ENCODE measurements at regions not wholly inside any gene's neighbourhood (a gene's known extent, or its start where the extent isn't known, plus 50 kb on each side); places are given as distances from the start of the nearest gene placed in this dataset.

DNA sequence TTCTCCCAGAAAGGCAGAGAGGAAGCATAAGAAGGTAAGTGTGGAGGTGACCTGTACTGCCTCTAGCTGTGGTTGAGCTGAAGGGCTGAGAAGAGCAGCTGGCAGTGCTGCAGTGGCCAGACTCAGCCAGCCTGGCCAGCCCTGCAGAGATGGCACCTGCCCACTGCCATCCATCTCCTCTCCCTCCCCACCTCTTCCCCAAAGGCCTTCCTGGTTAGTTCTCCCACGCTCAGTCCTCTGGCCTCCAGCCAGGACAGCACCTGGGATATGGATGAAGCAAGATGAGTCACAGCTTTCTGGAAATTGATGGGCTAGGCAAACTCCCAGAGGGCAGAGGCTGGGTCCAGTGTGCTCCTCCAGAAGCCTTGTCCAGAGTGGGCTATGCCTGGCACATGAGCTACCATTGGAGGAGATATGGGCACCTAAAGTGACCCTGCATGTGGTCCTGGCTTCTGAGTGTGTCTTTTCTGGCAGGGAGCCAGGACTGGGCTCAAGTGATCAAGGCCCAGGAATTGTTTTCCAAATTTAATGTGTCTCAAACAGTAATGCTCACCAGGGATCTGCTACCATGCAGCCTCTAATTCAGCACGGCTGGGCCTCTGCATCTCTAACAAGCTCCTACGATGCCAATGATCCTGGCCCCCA, 81.0 kb upstream of the CACUL1 start:
- TF ChIP-seq, protein P1, sequence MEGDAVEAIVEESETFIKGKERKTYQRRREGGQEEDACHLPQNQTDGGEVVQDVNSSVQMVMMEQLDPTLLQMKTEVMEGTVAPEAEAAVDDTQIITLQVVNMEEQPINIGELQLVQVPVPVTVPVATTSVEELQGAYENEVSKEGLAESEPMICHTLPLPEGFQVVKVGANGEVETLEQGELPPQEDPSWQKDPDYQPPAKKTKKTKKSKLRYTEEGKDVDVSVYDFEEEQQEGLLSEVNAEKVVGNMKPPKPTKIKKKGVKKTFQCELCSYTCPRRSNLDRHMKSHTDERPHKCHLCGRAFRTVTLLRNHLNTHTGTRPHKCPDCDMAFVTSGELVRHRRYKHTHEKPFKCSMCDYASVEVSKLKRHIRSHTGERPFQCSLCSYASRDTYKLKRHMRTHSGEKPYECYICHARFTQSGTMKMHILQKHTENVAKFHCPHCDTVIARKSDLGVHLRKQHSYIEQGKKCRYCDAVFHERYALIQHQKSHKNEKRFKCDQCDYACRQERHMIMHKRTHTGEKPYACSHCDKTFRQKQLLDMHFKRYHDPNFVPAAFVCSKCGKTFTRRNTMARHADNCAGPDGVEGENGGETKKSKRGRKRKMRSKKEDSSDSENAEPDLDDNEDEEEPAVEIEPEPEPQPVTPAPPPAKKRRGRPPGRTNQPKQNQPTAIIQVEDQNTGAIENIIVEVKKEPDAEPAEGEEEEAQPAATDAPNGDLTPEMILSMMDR (IDR thresholded peaks at IDR 0.05; ENCODE audit: low read length): no peak
- TF ChIP-seq EZH2 (optimal IDR thresholded peaks at IDR 0.05; ENCODE audit: low read depth, low read length): no peak
- TF ChIP-seq EZH2phosphoT487 (IDR thresholded peaks at IDR 0.05; ENCODE audit: low read length): no peak
